ENCODE measurements at regions not wholly inside any gene's neighbourhood (a gene's known extent, or its start where the extent isn't known, plus 50 kb on each side); places are given as distances from the start of the nearest gene placed in this dataset.

DNA sequence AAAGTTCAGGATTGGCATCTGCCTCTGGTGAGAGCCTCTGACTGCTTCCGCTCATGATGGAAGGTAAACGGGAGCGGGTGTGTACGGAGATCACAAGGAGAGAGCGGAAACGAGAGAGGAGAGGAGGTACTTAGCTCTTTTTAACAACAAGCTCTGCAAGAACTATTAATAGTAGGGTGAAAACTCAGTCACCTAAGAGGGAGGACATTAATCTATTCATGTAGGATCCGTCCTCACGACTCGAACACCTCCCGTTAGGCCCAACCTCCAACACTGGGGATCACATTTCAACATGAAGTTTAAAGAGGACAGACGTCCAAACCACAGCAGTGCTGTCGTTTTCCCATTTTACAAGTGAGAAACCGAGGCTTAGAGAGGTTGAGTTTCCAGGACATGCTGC is 173.7 kb downstream of the SLC28A3 start:
- in situ Hi-C loops (cut with MboI; ENCODE audit: low pct_unique_long_range_greater_than_20kb, low sequenced_read_pairs), result no loop called here

GRCh38 chr9:84169240-84169639 is 171.3 kb downstream of the SLC28A3 start:
- in situ Hi-C loops (cut with MboI; ENCODE audit: low pct_unique_long_range_greater_than_20kb, low sequenced_read_pairs), result no loop called here
- DNase-seq, result no peak

More for the DNA sequence above, 173.7 kb downstream of the SLC28A3 start:
- no peak for DNase-seq

- DNase-seq, result peak; percentile 52
- in situ Hi-C loops (cut with MboI; ENCODE audit: low pct_unique_long_range_greater_than_20kb, low sequenced_read_pairs), result no loop called here
Measured at GRCh38 chr9:84170521-84171141, 169.9 kb downstream of the SLC28A3 start.

DNA sequence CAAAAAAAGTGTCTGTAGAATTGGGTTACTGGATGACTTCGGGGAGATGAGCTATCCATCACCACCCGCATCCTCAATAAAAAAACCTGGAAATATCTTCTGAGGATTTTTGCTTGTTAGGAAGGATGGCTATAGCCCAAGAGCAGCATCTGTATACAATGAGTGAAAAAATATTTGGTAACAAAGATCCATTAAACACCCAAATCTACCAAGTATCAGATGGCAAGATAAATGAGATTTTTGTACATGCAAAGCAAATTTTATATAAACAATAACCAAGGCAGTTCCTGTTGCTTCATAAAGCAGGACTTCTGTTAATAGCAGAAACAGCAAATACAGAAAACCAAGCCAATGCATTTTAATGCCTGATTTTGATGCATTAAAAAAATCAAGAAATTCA is 166.6 kb downstream of the SLC28A3 start:
- in situ Hi-C loops (cut with MboI; ENCODE audit: low pct_unique_long_range_greater_than_20kb, low sequenced_read_pairs), result no loop called here
- DNase-seq, result no peak

GRCh38 chr9:84174486-84174885 is 166.1 kb downstream of the SLC28A3 start:
- DNase-seq, result peak; percentile 26

DNA sequence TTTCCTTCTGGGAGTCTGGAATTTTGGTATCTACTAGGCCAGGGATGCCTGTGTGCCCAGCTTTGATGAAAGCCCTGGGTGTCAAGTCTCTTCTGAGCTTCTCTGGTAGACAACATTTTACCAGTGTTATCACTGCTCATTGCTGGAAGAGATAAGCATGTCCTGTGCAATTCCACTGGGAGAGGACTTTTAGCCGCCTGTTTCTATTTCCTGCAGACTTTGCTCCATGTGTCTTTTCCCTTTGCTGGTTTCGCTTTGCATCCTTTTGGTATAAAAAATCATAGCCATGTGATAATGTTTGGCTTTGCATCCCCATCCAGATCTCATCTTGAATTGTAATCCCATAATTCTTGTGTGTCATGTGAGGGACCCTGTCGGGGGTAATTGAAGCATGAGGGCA is 163.2 kb downstream of the SLC28A3 start:
- in situ Hi-C loops (cut with MboI; ENCODE audit: low pct_unique_long_range_greater_than_20kb, low sequenced_read_pairs), result no loop called here

More at GRCh38 chr9:84174486-84174885, 166.1 kb downstream of the SLC28A3 start:
- in situ Hi-C loops (cut with MboI; ENCODE audit: low pct_unique_long_range_greater_than_20kb, low sequenced_read_pairs), result no loop called here

GRCh38 chr9:84179531-84179930 is 161.0 kb downstream of the SLC28A3 start:
- no peak for DNase-seq
- in situ Hi-C loops (cut with MboI; ENCODE audit: low pct_unique_long_range_greater_than_20kb, low sequenced_read_pairs), result no loop called here

More for the DNA sequence above, 163.2 kb downstream of the SLC28A3 start:
- no peak for DNase-seq

- in situ Hi-C loops (cut with MboI; ENCODE audit: low pct_unique_long_range_greater_than_20kb, low sequenced_read_pairs), result no loop called here
- no peak for DNase-seq
Measured at GRCh38 chr9:84187090-84187489, 153.5 kb downstream of the SLC28A3 start.

- no peak for DNase-seq
- in situ Hi-C loops (cut with MboI; ENCODE audit: low pct_unique_long_range_greater_than_20kb, low sequenced_read_pairs), result no loop called here
Measured at GRCh38 chr9:84189904-84190303, 150.7 kb downstream of the SLC28A3 start.

GRCh38 chr9:84190411-84190810 is 150.1 kb downstream of the SLC28A3 start:
- DNase-seq, result no peak

GRCh38 chr9:84206801-84207370 is 133.7 kb downstream of the SLC28A3 start:
- in situ Hi-C loops (cut with MboI; ENCODE audit: low pct_unique_long_range_greater_than_20kb, low sequenced_read_pairs), result no loop called here
- no peak for DNase-seq

More at GRCh38 chr9:84190411-84190810, 150.1 kb downstream of the SLC28A3 start:
- in situ Hi-C loops (cut with MboI; ENCODE audit: low pct_unique_long_range_greater_than_20kb, low sequenced_read_pairs), result no loop called here

- in situ Hi-C loops (cut with MboI; ENCODE audit: low pct_unique_long_range_greater_than_20kb, low sequenced_read_pairs), result no loop called here
- DNase-seq, result no peak
Measured at GRCh38 chr9:84207491-84207951, 133.0 kb downstream of the SLC28A3 start.

DNA sequence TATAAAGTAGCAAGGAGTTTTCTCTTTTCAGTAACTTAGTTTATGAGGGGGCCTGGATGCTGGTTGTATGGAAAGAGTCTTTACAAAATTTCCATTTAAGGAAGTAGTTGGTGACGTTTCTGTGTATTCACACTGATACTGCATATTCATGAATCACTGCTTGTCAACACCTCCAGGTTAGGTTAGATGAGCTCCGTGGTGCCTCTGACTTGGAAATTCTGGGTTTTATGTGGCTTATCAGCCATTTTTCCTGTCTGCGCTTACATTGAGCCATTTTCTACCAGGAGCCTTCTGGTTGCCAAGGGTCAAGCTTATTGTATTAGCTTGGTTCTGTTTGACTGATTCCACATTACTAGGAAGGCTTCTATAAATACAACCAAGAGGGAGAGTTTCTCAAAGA is 128.3 kb downstream of the SLC28A3 start:
- DNase-seq, result no peak
- in situ Hi-C loops (cut with MboI; ENCODE audit: low pct_unique_long_range_greater_than_20kb, low sequenced_read_pairs), result no loop called here

DNA sequence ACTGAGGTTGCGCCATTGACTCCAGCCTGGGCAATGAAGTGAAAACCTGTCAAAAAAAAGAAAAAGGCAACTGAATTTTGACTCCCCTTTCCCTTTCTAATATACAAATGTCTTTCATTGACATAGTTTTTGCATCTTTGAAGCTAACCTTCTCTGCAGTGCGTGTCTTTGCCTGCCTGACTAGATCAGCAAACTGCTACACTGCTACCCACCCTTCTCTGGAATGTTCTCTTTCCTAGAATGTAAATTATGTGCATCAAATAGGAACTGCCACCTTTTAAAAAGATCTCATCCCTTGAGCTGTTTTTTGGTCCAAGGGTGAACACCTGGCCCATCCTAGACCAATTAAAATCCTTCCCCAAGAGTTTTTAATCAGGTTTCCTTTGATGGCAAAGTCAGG is 127.6 kb downstream of the SLC28A3 start:
- in situ Hi-C loops (cut with MboI; ENCODE audit: low pct_unique_long_range_greater_than_20kb, low sequenced_read_pairs), result no loop called here
- DNase-seq, result no peak

GRCh38 chr9:84216151-84216550 is 124.4 kb downstream of the SLC28A3 start:
- in situ Hi-C loops (cut with MboI; ENCODE audit: low pct_unique_long_range_greater_than_20kb, low sequenced_read_pairs), result no loop called here
- DNase-seq, result no peak

- in situ Hi-C loops (cut with MboI; ENCODE audit: low pct_unique_long_range_greater_than_20kb, low sequenced_read_pairs), result no loop called here
- DNase-seq, result no peak
Measured at GRCh38 chr9:84218322-84218721, 122.2 kb downstream of the SLC28A3 start.

DNA sequence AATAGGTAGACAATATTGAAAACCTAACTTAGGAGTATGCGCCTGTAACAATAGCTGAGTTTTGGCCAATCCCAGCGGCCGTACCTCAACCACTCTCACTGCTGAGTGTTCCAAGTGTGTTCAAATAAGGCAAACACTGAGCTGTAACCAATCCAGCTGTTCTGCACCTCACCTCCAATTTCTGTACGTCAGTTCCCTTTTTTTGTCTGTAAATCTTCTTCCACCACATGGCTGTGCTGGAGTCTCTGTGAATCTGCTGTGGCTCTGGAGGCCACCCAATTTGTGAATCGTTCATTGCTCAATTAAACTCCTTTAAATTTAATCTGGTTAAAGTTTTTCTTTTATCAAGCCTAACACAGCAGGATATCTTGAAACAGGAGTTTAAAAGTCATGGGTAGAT is 116.3 kb downstream of the SLC28A3 start:
- DNase-seq, result peak; percentile 20
- in situ Hi-C loops (cut with MboI; ENCODE audit: low pct_unique_long_range_greater_than_20kb, low sequenced_read_pairs), result no loop called here

Measured in KBM-7 (cell line).